ENCODE measurements at regions not wholly inside any gene's neighbourhood (a gene's known extent, or its start where the extent isn't known, plus 50 kb on each side); places are given as distances from the start of the nearest gene placed in this dataset.

GRCh38 chr2:122433123-122433754 lies 677.8 kb downstream of the TSN start:
- Histone ChIP-seq H3K27ac (ENCODE audit: low read depth in 1 of 2, low read length in 1 of 2) (no peak overlapping the region), H3K9me3 (ENCODE audit: control insufficient read depth in 2 of 2, insufficient read depth in 1 of 2, low read length in 1 of 2) (no peaks in the 10 kb centered on the region), H3K36me3 (ENCODE audit: control insufficient read depth in 2 of 2, insufficient read depth in 2 of 2, low read length in 1 of 2) (no peaks in the 10 kb centered on the region), H3K4me3 (ENCODE audit: low read length in 2 of 2) (no peak overlapping the region), H3K27me3 (ENCODE audit: control insufficient read depth in 2 of 2, insufficient read depth in 1 of 2, low read length in 1 of 2) (no peaks in the 10 kb centered on the region), H3K4me1 (ENCODE audit: control insufficient read depth in 2 of 2, insufficient read depth in 2 of 2, low read length in 2 of 2) (no peaks in the 10 kb centered on the region)
- 88% methylated on average over 8 of the region's 8 CpGs for WGBS
- DNase-seq (ENCODE audit: low read depth in 6 of 9, low spot score in 9 of 9), result no peak

GRCh38 chr2:122445003-122445402 lies 689.6 kb downstream of the TSN start:
- no peaks in the 10 kb centered on the region for H3K27me3 ChIP-seq (ENCODE audit: control insufficient read depth in 2 of 2, insufficient read depth in 1 of 2, low read length in 1 of 2)
- no peaks in the 10 kb centered on the region for H3K36me3 ChIP-seq (ENCODE audit: control insufficient read depth in 2 of 2, insufficient read depth in 2 of 2, low read length in 1 of 2)
- no peak overlapping the region for H3K27ac ChIP-seq (ENCODE audit: low read depth in 1 of 2, low read length in 1 of 2)
- no peak for DNase-seq (ENCODE audit: low read depth in 6 of 9, low spot score in 9 of 9)
- H3K9me3 ChIP-seq (ENCODE audit: control insufficient read depth in 2 of 2, insufficient read depth in 1 of 2, low read length in 1 of 2), result no peaks in the 10 kb centered on the region
- no peaks in the 10 kb centered on the region for H3K4me1 ChIP-seq (ENCODE audit: control insufficient read depth in 2 of 2, insufficient read depth in 2 of 2, low read length in 2 of 2)
- no peak overlapping the region for H3K4me3 ChIP-seq (ENCODE audit: low read length in 2 of 2)
- 99% methylated on average over 1 of the region's 1 CpG for WGBS

- no peaks in the 10 kb centered on the region for H3K36me3 ChIP-seq (ENCODE audit: control insufficient read depth in 2 of 2, insufficient read depth in 2 of 2, low read length in 1 of 2)
- no peak overlapping the region for H3K4me3 ChIP-seq (ENCODE audit: low read length in 2 of 2)
- no peaks in the 10 kb centered on the region for H3K27me3 ChIP-seq (ENCODE audit: control insufficient read depth in 2 of 2, insufficient read depth in 1 of 2, low read length in 1 of 2)
- H3K4me1 ChIP-seq (ENCODE audit: control insufficient read depth in 2 of 2, insufficient read depth in 2 of 2, low read length in 2 of 2), result no peaks in the 10 kb centered on the region
- DNase-seq (ENCODE audit: low read depth in 6 of 9, low spot score in 9 of 9), result no peak
- H3K27ac ChIP-seq (ENCODE audit: low read depth in 1 of 2, low read length in 1 of 2), result no peak overlapping the region
- 58% methylated on average over 4 of the region's 4 CpGs for WGBS
- H3K9me3 ChIP-seq (ENCODE audit: control insufficient read depth in 2 of 2, insufficient read depth in 1 of 2, low read length in 1 of 2), result peaks cover 0 to 5% of the 10 kb centered on the region in 2 donors
These were observed 691.3 kb downstream of the TSN start for GRCh38 chr2:122446761-122447160.

- WGBS, result 96% methylated on average over 2 of the region's 2 CpGs
- DNase-seq (ENCODE audit: low read depth in 6 of 9, low spot score in 9 of 9), result no peak
- Histone ChIP-seq H3K4me3 (ENCODE audit: low read length in 2 of 2) (no peak overlapping the region), H3K9me3 (ENCODE audit: control insufficient read depth in 2 of 2, insufficient read depth in 1 of 2, low read length in 1 of 2) (peaks cover 0 to 5% of the 10 kb centered on the region in 2 donors), H3K27ac (ENCODE audit: low read depth in 1 of 2, low read length in 1 of 2) (no peak overlapping the region), H3K36me3 (ENCODE audit: control insufficient read depth in 2 of 2, insufficient read depth in 2 of 2, low read length in 1 of 2) (no peaks in the 10 kb centered on the region), H3K4me1 (ENCODE audit: control insufficient read depth in 2 of 2, insufficient read depth in 2 of 2, low read length in 2 of 2) (no peaks in the 10 kb centered on the region), H3K27me3 (ENCODE audit: control insufficient read depth in 2 of 2, insufficient read depth in 1 of 2, low read length in 1 of 2) (no peaks in the 10 kb centered on the region)
These were observed 691.8 kb downstream of the TSN start for GRCh38 chr2:122447237-122447636.

GRCh38 chr2:122451040-122451439 lies 695.6 kb downstream of the TSN start:
- peak in 4 of 9 donors; percentile 2 to 15 (median 7) for DNase-seq (ENCODE audit: low read depth in 6 of 9, low spot score in 9 of 9)
- 80% methylated on average over 4 of the region's 4 CpGs for WGBS
- H3K4me1 ChIP-seq (ENCODE audit: control insufficient read depth in 2 of 2, insufficient read depth in 2 of 2, low read length in 2 of 2), result no peaks in the 10 kb centered on the region
- no peaks in the 10 kb centered on the region for H3K36me3 ChIP-seq (ENCODE audit: control insufficient read depth in 2 of 2, insufficient read depth in 2 of 2, low read length in 1 of 2)
- H3K27ac ChIP-seq (ENCODE audit: low read depth in 1 of 2, low read length in 1 of 2), result no peak overlapping the region
- no peaks in the 10 kb centered on the region for H3K27me3 ChIP-seq (ENCODE audit: control insufficient read depth in 2 of 2, insufficient read depth in 1 of 2, low read length in 1 of 2)
- H3K9me3 ChIP-seq (ENCODE audit: control insufficient read depth in 2 of 2, insufficient read depth in 1 of 2, low read length in 1 of 2), result peaks cover 0 to 5% of the 10 kb centered on the region in 2 donors
- no peak overlapping the region for H3K4me3 ChIP-seq (ENCODE audit: low read length in 2 of 2)

- Histone ChIP-seq H3K4me1 (ENCODE audit: control insufficient read depth in 2 of 2, insufficient read depth in 2 of 2, low read length in 2 of 2) (no peaks in the 10 kb centered on the region), H3K27me3 (ENCODE audit: control insufficient read depth in 2 of 2, insufficient read depth in 1 of 2, low read length in 1 of 2) (no peaks in the 10 kb centered on the region), H3K4me3 (ENCODE audit: low read length in 2 of 2) (no peak overlapping the region), H3K36me3 (ENCODE audit: control insufficient read depth in 2 of 2, insufficient read depth in 2 of 2, low read length in 1 of 2) (no peaks in the 10 kb centered on the region), H3K9me3 (ENCODE audit: control insufficient read depth in 2 of 2, insufficient read depth in 1 of 2, low read length in 1 of 2) (peaks cover 0 to 5% of the 10 kb centered on the region in 2 donors), H3K27ac (ENCODE audit: low read depth in 1 of 2, low read length in 1 of 2) (no peak overlapping the region)
- WGBS, result 91% methylated on average over 1 of the region's 1 CpG
- no peak for DNase-seq (ENCODE audit: low read depth in 6 of 9, low spot score in 9 of 9)
These were observed 696.2 kb downstream of the TSN start for GRCh38 chr2:122451697-122452096.

GRCh38 chr2:122469147-122469546 lies 713.7 kb downstream of the TSN start:
- no peak for DNase-seq (ENCODE audit: low read depth in 6 of 9, low spot score in 9 of 9)
- Histone ChIP-seq H3K27me3 (ENCODE audit: control insufficient read depth in 2 of 2, insufficient read depth in 1 of 2, low read length in 1 of 2) (no peaks in the 10 kb centered on the region), H3K36me3 (ENCODE audit: control insufficient read depth in 2 of 2, insufficient read depth in 2 of 2, low read length in 1 of 2) (no peaks in the 10 kb centered on the region), H3K9me3 (ENCODE audit: control insufficient read depth in 2 of 2, insufficient read depth in 1 of 2, low read length in 1 of 2) (no peaks in the 10 kb centered on the region), H3K4me3 (ENCODE audit: low read length in 2 of 2) (no peak overlapping the region), H3K4me1 (ENCODE audit: control insufficient read depth in 2 of 2, insufficient read depth in 2 of 2, low read length in 2 of 2) (no peaks in the 10 kb centered on the region), H3K27ac (ENCODE audit: low read depth in 1 of 2, low read length in 1 of 2) (no peak overlapping the region)
- WGBS, result 92% methylated on average over 5 of the region's 5 CpGs

GRCh38 chr2:122471753-122472152 lies 716.3 kb downstream of the TSN start:
- H3K4me1 ChIP-seq (ENCODE audit: control insufficient read depth in 2 of 2, insufficient read depth in 2 of 2, low read length in 2 of 2), result no peaks in the 10 kb centered on the region
- H3K27ac ChIP-seq (ENCODE audit: low read depth in 1 of 2, low read length in 1 of 2), result no peak overlapping the region
- H3K4me3 ChIP-seq (ENCODE audit: low read length in 2 of 2), result no peak overlapping the region
- DNase-seq (ENCODE audit: low read depth in 6 of 9, low spot score in 9 of 9), result peak in 1 of 9 donors; percentile 2
- H3K36me3 ChIP-seq (ENCODE audit: control insufficient read depth in 2 of 2, insufficient read depth in 2 of 2, low read length in 1 of 2), result no peaks in the 10 kb centered on the region
- H3K27me3 ChIP-seq (ENCODE audit: control insufficient read depth in 2 of 2, insufficient read depth in 1 of 2, low read length in 1 of 2), result no peaks in the 10 kb centered on the region
- H3K9me3 ChIP-seq (ENCODE audit: control insufficient read depth in 2 of 2, insufficient read depth in 1 of 2, low read length in 1 of 2), result no peaks in the 10 kb centered on the region

GRCh38 chr2:122478117-122478516 lies 722.7 kb downstream of the TSN start:
- no peaks in the 10 kb centered on the region for H3K4me1 ChIP-seq (ENCODE audit: control insufficient read depth in 2 of 2, insufficient read depth in 2 of 2, low read length in 2 of 2)
- H3K27ac ChIP-seq (ENCODE audit: low read depth in 1 of 2, low read length in 1 of 2), result no peak overlapping the region
- no peak for DNase-seq (ENCODE audit: low read depth in 6 of 9, low spot score in 9 of 9)
- no peaks in the 10 kb centered on the region for H3K9me3 ChIP-seq (ENCODE audit: control insufficient read depth in 2 of 2, insufficient read depth in 1 of 2, low read length in 1 of 2)
- 94% methylated on average over 2 of the region's 2 CpGs for WGBS
- no peaks in the 10 kb centered on the region for H3K27me3 ChIP-seq (ENCODE audit: control insufficient read depth in 2 of 2, insufficient read depth in 1 of 2, low read length in 1 of 2)
- no peak overlapping the region for H3K4me3 ChIP-seq (ENCODE audit: low read length in 2 of 2)
- no peaks in the 10 kb centered on the region for H3K36me3 ChIP-seq (ENCODE audit: control insufficient read depth in 2 of 2, insufficient read depth in 2 of 2, low read length in 1 of 2)
